ENCODE measurements at regions not wholly inside any gene's neighbourhood (a gene's known extent, or its start where the extent isn't known, plus 50 kb on each side); places are given as distances from the start of the nearest gene placed in this dataset.
"Not testable (repeated sequence)": the region's sequence is repeated elsewhere in the genome, so short reads cannot be mapped to it uniquely, and the experiment has no call there.

DNA sequence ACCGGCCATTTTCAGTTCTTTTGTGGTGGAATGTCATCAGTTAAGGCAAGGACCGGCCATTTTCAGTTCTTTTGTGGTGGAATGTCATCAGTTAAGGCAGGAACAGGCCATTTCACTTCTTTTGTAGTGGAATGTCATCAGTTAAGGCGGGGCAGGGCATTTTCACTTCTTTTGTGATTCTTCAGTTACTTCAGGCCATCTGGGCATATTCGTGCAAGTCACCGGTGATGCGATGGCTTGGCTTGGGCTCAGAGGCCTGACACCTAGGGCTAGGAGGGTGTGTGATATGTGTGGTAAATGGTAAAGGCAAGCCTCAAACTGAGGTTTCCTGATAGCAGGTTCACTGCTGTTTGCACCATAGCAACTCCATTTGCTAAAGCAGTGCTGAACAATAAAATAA lies 293.2 kb upstream of the SEMA6A start:
- ATAC-seq; DNase-seq (ENCODE audit: low spot score in 2 of 2); H3K36me3 Mint-ChIP-seq; H3K27ac Mint-ChIP-seq: not testable (repeated sequence)
- peaks cover 7 to 13% of the 10 kb centered on the region in 2 donors for H3K9me3 Mint-ChIP-seq

DNA sequence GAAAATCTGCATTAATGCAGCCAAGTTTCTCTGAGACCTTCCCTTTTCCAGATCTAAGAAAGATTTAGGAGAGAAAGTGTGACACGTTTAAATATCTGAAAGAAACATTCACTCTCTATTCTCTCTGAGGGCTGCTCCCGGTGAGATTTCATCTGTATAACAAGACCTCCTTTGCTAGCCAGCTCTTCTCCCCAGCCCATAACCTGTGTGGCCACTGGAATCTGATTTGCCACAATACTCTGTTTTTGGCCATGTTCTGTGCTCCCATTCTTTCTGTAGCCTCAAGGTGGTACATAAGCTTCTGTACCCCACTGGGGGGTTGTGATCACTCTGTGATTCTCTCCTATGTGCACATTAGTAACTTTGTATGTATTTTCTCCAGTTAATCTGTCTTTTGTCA lies 291.0 kb upstream of the SEMA6A start:
- ATAC-seq (no peak), DNase-seq (ENCODE audit: low spot score in 2 of 2) (no peak)
- H3K27ac Mint-ChIP-seq = no peak overlapping the region
- no peaks in the 10 kb centered on the region for H3K36me3 Mint-ChIP-seq
- peaks cover 7 to 16% of the 10 kb centered on the region in 2 donors for H3K9me3 Mint-ChIP-seq

DNA sequence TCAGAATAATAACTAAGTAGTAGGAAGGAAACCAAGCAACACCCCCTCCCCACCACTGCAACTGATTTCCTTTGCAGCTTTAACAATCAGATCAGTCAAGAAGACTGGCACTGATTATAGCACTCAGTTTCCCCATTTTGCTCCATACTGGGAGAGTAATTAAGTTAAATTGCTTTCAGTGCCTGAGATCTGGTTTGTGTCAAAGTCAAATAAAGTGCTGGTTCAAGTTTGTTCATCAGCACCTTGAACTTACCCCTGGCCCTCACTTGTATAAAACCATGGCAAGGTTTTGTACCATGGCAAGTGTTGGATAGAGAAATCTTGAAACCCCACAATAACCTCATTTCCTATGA lies 290.2 kb upstream of the SEMA6A start:
- DNase-seq (ENCODE audit: low spot score in 2 of 2) = no peak
- Mint-ChIP-seq H3K9me3 (peaks cover 7 to 14% of the 10 kb centered on the region in 2 donors), H3K36me3 (no peaks in the 10 kb centered on the region), H3K27ac (no peak overlapping the region)
- no peak for ATAC-seq

DNA sequence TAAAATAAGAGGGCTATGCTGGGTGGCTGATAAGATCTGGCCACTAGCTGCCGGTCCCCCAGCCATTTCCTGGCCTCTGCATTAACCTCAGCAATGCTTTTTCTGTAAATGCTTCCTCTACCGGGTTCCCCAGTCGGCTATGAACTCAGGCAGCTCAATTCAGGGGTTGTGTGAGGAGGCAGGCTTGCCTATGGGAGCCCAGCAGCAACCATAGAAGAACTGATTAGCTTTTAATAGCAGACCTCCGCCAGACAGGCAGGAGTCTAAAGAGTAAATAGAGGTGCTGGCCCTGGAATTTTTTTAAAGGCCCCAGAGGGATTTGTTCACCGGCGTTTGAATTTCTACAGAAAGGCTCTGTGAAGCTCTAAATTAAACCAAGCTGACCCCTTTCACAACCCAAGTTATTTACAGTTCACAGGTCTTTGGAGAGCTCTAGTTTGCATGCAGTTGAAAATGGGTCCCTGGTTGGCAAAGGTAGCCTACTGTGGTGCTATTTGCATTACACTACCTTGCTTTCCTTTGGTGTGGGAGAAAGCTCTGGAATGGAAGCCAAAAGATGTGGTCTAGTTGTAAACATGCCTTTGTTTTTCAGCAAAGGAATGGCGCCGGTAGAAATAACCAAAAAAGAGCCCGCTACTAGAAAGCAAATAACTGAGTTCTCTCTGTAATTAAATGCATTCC lies 289.7 kb upstream of the SEMA6A start:
- Mint-ChIP-seq H3K27ac (no peak overlapping the region), H3K9me3 (peaks cover 7 to 14% of the 10 kb centered on the region in 2 donors), H3K36me3 (no peaks in the 10 kb centered on the region)
- no peak for ATAC-seq
- no peak for DNase-seq (ENCODE audit: low spot score in 2 of 2)

GRCh38 chr5:116862632-116863455 lies 288.2 kb upstream of the SEMA6A start:
- DNase-seq (ENCODE audit: low spot score in 2 of 2) (no peak), ATAC-seq (no peak)
- H3K36me3 Mint-ChIP-seq = no peaks in the 10 kb centered on the region
- no peak overlapping the region for H3K27ac Mint-ChIP-seq
- H3K9me3 Mint-ChIP-seq = peaks cover 7 to 19% of the 10 kb centered on the region in 2 donors

DNA sequence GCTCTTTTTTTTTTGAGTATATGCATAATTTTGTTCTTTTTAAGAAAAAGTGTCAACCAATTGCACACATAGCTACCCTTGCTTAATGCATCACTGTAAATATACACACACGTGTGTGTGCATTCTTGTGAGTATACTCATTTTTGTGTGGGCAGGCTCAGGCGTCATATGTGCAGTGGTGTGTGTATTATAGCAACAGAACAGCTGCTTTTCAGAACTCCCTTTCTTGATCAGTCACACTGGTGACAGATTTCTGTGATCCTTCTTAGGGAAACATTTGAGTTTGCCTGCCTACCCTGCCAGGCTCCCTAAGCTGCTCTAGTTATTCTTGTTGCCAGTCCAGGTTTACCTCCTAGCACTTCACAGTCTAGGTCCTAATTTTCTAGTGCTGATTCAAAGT lies 287.0 kb upstream of the SEMA6A start:
- peaks cover 7 to 19% of the 10 kb centered on the region in 2 donors for H3K9me3 Mint-ChIP-seq
- no peak for ATAC-seq
- no peak overlapping the region for H3K27ac Mint-ChIP-seq
- no peak for DNase-seq (ENCODE audit: low spot score in 2 of 2)
- H3K36me3 Mint-ChIP-seq = no peaks in the 10 kb centered on the region

- Mint-ChIP-seq H3K27ac (no peak overlapping the region), H3K36me3 (no peaks in the 10 kb centered on the region), H3K9me3 (peaks cover 4 to 18% of the 10 kb centered on the region in 2 donors)
- no peak for ATAC-seq
- no peak for DNase-seq (ENCODE audit: low spot score in 2 of 2)
Measured at GRCh38 chr5:116861097-116861496, 286.5 kb upstream of the SEMA6A start.

DNA sequence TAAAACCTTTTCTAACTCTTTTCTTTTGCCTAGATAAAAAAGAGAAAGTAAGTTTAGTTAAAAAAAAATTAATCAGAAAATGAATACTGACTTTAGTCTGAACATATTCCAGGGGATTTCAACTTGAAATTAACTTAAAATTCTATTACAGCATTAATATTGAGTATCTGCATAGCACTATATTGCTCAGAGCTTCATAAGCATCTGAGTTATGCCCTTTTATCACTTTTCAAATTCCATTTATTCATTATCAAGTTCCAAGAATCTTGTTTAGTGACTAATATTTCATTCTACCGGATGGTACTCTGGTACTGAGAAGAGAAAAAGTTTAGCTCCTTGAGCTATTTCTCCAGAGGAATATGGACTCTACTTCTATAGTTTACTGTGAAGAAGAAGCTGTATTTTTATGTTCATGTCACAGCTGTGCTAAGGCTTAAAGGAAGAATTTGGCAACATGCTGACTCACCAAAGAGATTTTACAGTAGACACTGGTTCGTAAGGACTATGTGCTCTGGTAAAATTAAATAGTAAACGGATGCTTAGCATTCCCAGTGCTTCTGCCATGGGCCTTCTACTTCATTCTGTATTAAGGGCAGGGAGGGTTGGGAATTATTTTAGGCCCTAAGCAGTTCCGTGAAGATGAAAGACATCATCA lies 285.2 kb upstream of the SEMA6A start:
- no peak for DNase-seq (ENCODE audit: low spot score in 2 of 2)
- Mint-ChIP-seq H3K27ac (no peak overlapping the region), H3K36me3 (no peaks in the 10 kb centered on the region), H3K9me3 (peaks cover 0 to 15% of the 10 kb centered on the region in 2 donors)
- no peak for ATAC-seq

- peaks cover 0 to 15% of the 10 kb centered on the region in 2 donors for H3K9me3 Mint-ChIP-seq
- ATAC-seq = no peak
- H3K36me3 Mint-ChIP-seq = no peaks in the 10 kb centered on the region
- no peak for DNase-seq (ENCODE audit: low spot score in 2 of 2)
- no peak overlapping the region for H3K27ac Mint-ChIP-seq
Measured at GRCh38 chr5:116858705-116859333, 284.2 kb upstream of the SEMA6A start.

- DNase-seq (ENCODE audit: low spot score in 2 of 2); H3K36me3 Mint-ChIP-seq; ATAC-seq; H3K27ac Mint-ChIP-seq: not testable (repeated sequence)
- peaks cover 0 to 15% of the 10 kb centered on the region in 2 donors for H3K9me3 Mint-ChIP-seq
Measured at GRCh38 chr5:116858020-116858419, 283.4 kb upstream of the SEMA6A start.

DNA sequence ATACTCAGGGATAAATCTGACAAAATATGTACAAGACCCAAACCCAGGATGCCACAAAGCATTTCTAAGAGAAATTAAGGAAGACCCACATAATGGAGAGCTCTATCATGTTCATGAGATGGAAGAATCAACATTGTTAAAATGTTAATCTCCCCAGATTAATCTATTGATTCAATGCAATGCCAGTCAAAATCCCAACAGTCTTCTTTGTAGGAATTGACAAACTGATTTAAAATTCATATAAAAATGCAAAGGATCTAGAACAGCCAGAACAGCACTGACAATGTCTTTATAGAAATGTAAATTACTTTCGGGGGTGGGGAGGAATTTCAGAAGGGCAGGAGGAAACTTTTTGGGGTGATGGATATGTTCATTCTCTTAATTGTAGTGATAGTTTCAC lies 281.6 kb upstream of the SEMA6A start:
- DNase-seq (ENCODE audit: low spot score in 2 of 2) = no peak
- ATAC-seq = no peak

GRCh38 chr5:116853992-116854391 lies 279.4 kb upstream of the SEMA6A start:
- Mint-ChIP-seq H3K9me3 (peaks cover 6 to 12% of the 10 kb centered on the region in 2 donors), H3K27ac (no peak overlapping the region), H3K36me3 (no peaks in the 10 kb centered on the region)
- DNase-seq (ENCODE audit: low spot score in 2 of 2) (no peak), ATAC-seq (no peak)

More for the DNA sequence above, 281.6 kb upstream of the SEMA6A start:
- H3K9me3 Mint-ChIP-seq = peaks cover 0 to 15% of the 10 kb centered on the region in 2 donors
- no peak overlapping the region for H3K27ac Mint-ChIP-seq
- H3K36me3 Mint-ChIP-seq = no peaks in the 10 kb centered on the region

DNA sequence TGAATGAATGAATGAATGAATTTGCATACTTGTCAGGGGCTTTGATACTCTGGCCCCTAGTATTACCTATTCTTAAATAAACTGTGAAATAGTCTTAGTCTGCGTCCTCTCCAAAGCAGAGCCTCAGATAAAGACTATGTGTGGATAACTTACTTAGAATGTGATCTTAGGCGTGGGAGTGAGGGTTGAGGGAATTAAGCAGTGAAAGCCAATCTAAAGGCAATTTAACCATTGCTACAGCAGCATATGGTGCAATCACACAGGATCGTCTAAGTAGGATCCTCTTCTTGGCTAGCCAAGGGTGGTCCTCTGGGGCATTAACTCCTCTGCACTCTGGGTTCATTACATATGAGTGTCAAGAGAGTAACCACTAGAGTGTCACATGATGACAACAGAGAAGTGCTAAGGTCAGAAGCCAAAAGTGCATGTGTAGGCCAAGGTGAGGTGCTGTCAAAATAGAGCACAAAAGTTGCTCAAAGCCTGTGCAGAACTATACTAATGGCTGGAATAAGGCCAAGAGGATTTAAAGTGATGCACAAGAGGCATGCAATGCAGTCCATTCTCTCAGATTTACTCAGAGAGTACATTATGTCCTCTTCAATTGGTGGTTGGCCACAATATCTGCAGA lies 274.4 kb upstream of the SEMA6A start:
- DNase-seq (ENCODE audit: low spot score in 2 of 2) (no peak), ATAC-seq (no peak)
- H3K36me3 Mint-ChIP-seq = no peaks in the 10 kb centered on the region
- H3K9me3 Mint-ChIP-seq = peaks cover 10 to 12% of the 10 kb centered on the region in 2 donors
- H3K27ac Mint-ChIP-seq = no peak overlapping the region

GRCh38 chr5:116847960-116848359 lies 273.3 kb upstream of the SEMA6A start:
- H3K36me3 Mint-ChIP-seq = no peaks in the 10 kb centered on the region
- ATAC-seq (no peak), DNase-seq (ENCODE audit: low spot score in 2 of 2) (no peak)
- H3K9me3 Mint-ChIP-seq = peaks cover 10 to 15% of the 10 kb centered on the region in 2 donors
- no peak overlapping the region for H3K27ac Mint-ChIP-seq

- H3K9me3 Mint-ChIP-seq = peaks cover 3 to 8% of the 10 kb centered on the region in 2 donors
- ATAC-seq = no peak
Measured at GRCh38 chr5:116844015-116844414, 269.4 kb upstream of the SEMA6A start.

GRCh38 chr5:116842514-116842961 lies 267.9 kb upstream of the SEMA6A start:
- no peak for ATAC-seq
- Mint-ChIP-seq H3K27ac (no peak overlapping the region), H3K9me3 (peaks cover 0 to 3% of the 10 kb centered on the region in 2 donors), H3K36me3 (no peaks in the 10 kb centered on the region)
- DNase-seq (ENCODE audit: low spot score in 2 of 2) = no peak

More at GRCh38 chr5:116844015-116844414, 269.4 kb upstream of the SEMA6A start:
- no peak overlapping the region for H3K27ac Mint-ChIP-seq
- no peak for DNase-seq (ENCODE audit: low spot score in 2 of 2)
- H3K36me3 Mint-ChIP-seq = no peaks in the 10 kb centered on the region

Measured in activated naive CD4-positive, alpha-beta T cell treated with anti-CD3 and anti-CD28 coated beads, Interleukin-2, amount 50 U/mL, for 72 hours (primary cell).